RWPE2 (cell line): ENCODE measurements at regions not wholly inside any gene's neighbourhood (a gene's known extent, or its start where the extent isn't known, plus 50 kb on each side); places are given as distances from the start of the nearest gene placed in this dataset.

Experiments
- ATAC-seq: fragments of 200-7000 bp; cut with Tn5 transposase; 3 replicates; pipeline ENCODE4 v1.9.1; 2021; ENCODE audit warnings: low read depth
- DNase-seq: peaks from one replicate; pipeline ENCODE4 v3.0.0-alpha.2; 2020; ENCODE audit warnings: low spot score
- H3K27ac ChIP-seq: fragments of 450-650 bp; 2 replicates; pipeline ENCODE4 v1.5.1; 2017; ENCODE audit warnings: mild to moderate bottlenecking; ENCODE audit not compliant: poor library complexity, severe bottlenecking
- H3K27me3 ChIP-seq: fragments of 250-450 bp; sonication (Bioruptor Pico); 2 replicates; pipeline ENCODE4 v1.5.1; 2021; ENCODE audit warnings: mild to moderate bottlenecking, moderate library complexity; ENCODE audit not compliant: insufficient read depth, poor library complexity, severe bottlenecking
- H3K36me3 ChIP-seq: fragments of 250-450 bp; sonication (Bioruptor Pico); 2 replicates; pipeline ENCODE4 v1.5.1; 2020; ENCODE audit warnings: low read depth, mild to moderate bottlenecking, moderate library complexity
- H3K4me1 ChIP-seq: fragments of 250-450 bp; sonication (Bioruptor Pico); 2 replicates; pipeline ENCODE4 v1.5.1; 2021; ENCODE audit warnings: mild to moderate bottlenecking, moderate library complexity; ENCODE audit not compliant: insufficient read depth, poor library complexity, severe bottlenecking
- H3K4me3 ChIP-seq: fragments of 250-450 bp; sonication (Bioruptor Pico); 2 replicates; pipeline ENCODE4 v1.5.1; 2021; ENCODE audit warnings: mild to moderate bottlenecking, moderate library complexity; ENCODE audit not compliant: severe bottlenecking
- H3K9me3 ChIP-seq: fragments of 250-450 bp; sonication (Bioruptor Pico); 2 replicates; pipeline ENCODE4 v1.5.1; 2021; ENCODE audit warnings: mild to moderate bottlenecking, moderate library complexity; ENCODE audit not compliant: severe bottlenecking
- TF ChIP-seq, protein P1 (sequence below): fragments of 450-650 bp; IDR thresholded peaks from one replicate; pipeline ENCODE4 v1.5.1; 2017; ENCODE audit warnings: mild to moderate bottlenecking, moderate library complexity; ENCODE audit not compliant: poor library complexity, severe bottlenecking

DNA sequence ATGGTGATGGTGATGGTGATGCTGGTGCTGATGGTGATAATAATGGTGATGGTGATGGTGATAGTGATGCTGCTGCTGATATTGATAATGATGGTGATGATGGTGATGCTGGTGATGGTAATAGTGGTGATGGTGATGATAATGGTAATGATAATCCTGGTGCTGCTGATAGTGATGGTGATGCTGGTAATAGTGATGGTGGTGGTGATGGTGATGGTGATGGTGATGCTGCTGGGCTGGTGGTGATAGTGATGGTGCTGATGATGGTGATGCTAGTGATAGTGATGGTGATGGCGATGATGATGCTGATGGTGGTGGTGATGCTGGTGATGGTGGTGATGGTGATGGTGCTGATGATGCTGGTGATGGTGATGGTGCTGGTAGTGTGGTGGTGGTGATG is 58.4 kb upstream of the IGSF21 start:
- H3K4me3 ChIP-seq: no peak overlapping the region
- no peaks in the 10 kb centered on the region for H3K4me1 ChIP-seq
- ATAC-seq (no peak), DNase-seq (no peak)
- no peaks in the 10 kb centered on the region for H3K36me3 ChIP-seq
- TF ChIP-seq, protein P1, sequence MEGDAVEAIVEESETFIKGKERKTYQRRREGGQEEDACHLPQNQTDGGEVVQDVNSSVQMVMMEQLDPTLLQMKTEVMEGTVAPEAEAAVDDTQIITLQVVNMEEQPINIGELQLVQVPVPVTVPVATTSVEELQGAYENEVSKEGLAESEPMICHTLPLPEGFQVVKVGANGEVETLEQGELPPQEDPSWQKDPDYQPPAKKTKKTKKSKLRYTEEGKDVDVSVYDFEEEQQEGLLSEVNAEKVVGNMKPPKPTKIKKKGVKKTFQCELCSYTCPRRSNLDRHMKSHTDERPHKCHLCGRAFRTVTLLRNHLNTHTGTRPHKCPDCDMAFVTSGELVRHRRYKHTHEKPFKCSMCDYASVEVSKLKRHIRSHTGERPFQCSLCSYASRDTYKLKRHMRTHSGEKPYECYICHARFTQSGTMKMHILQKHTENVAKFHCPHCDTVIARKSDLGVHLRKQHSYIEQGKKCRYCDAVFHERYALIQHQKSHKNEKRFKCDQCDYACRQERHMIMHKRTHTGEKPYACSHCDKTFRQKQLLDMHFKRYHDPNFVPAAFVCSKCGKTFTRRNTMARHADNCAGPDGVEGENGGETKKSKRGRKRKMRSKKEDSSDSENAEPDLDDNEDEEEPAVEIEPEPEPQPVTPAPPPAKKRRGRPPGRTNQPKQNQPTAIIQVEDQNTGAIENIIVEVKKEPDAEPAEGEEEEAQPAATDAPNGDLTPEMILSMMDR: no peak
- H3K9me3 ChIP-seq: no peaks in the 10 kb centered on the region
- peaks cover 5% of the 10 kb centered on the region for H3K27me3 ChIP-seq
- no peak overlapping the region for H3K27ac ChIP-seq

DNA sequence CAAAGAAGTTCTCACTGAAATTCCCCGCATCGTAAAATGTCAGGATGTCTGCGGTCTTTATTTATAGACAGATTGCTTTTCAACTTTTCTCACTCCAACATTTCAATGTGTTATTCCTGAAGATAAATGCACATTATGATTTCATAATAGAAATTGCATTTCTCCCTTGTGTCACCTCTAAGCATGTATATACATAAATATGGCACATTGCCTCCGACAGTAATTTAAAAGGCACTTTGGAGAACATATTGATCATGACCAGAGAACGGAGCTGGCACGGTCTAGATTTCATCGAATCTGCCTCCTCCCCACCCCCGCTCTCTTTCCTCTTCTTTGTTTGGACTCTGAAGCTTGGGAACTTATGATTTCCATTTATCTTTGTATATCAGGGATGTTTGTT is 54.9 kb upstream of the IGSF21 start:
- H3K27ac ChIP-seq: no peak overlapping the region
- H3K9me3 ChIP-seq: no peaks in the 10 kb centered on the region
- TF ChIP-seq, protein P1: no peak
- no peaks in the 10 kb centered on the region for H3K4me1 ChIP-seq
- peaks cover 8% of the 10 kb centered on the region for H3K27me3 ChIP-seq
- no peaks in the 10 kb centered on the region for H3K36me3 ChIP-seq
- DNase-seq: no peak
- no peak for ATAC-seq
- H3K4me3 ChIP-seq: no peak overlapping the region

DNA sequence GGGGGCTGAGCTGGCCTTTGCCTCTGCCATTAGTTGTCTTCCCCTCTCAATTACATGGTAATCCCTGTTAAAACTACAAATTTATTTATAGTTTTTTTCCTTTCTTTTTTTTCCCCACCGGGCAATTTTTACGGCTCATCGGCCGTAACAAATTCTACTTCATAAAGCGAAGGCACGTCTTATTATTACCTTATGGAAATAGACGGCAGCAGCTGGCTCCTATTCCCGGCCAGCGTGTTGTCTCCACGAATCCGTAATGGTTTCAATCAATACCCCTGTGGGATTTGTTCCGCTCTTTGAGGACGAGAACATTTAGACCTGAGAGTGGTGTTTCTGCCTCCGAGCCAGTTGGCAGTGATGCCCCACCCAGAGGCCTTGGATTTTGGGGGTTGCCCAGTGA is 52.4 kb upstream of the IGSF21 start:
- Histone ChIP-seq H3K27ac (no peak overlapping the region), H3K27me3 (peaks cover 17% of the 10 kb centered on the region), H3K36me3 (no peaks in the 10 kb centered on the region), H3K9me3 (no peaks in the 10 kb centered on the region), H3K4me3 (no peak overlapping the region), H3K4me1 (no peaks in the 10 kb centered on the region)
- TF ChIP-seq, protein P1: no peak
- no peak for ATAC-seq
- DNase-seq: no peak

DNA sequence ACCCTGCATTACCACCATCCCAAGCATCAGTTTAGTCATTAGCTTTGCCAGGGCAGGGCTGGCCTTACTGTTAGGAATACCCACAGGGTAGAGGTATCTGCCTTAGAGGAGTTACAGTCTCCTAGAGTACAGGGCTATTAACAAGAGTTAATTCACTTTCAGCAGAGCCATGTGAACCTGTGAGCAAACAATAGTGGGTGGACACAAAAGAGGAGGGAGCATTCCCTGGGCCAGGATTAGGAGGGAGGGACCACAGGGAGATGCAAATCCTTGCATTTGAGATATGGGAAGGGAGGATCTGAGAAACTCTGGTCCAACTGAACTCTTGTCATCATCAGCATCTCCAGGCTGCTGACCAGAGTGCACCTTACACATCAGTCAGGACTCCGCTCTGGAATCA is 51.1 kb upstream of the IGSF21 start:
- TF ChIP-seq, protein P1: no peak
- Histone ChIP-seq H3K9me3 (no peaks in the 10 kb centered on the region), H3K27me3 (peaks cover 17% of the 10 kb centered on the region), H3K4me3 (no peak overlapping the region), H3K36me3 (no peaks in the 10 kb centered on the region), H3K4me1 (no peaks in the 10 kb centered on the region), H3K27ac (no peak overlapping the region)
- ATAC-seq: no peak
- no peak for DNase-seq

DNA sequence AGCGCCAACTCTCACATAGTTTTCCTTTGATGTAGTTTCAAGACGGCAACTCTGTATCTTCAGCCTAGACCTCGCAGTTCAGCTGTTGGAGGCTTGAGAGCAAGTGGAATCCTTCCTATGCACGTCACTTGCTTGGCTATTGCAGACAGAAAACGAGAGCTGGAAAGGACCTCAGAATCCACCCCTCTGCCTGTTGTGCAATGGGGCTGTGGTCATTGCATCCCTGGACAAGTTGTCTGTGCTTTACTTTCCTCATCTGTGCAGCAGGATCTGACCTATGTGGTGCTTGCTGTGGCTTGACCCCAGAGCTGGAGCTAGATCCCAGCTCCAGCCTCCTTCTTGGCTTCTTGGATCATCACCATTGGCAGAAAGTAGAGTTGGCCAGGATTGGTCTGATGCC is 50.0 kb upstream of the IGSF21 start:
- TF ChIP-seq, protein P1: no peak
- DNase-seq: no peak
- Histone ChIP-seq H3K9me3 (no peaks in the 10 kb centered on the region), H3K27me3 (peaks cover 17% of the 10 kb centered on the region), H3K27ac (no peak overlapping the region), H3K4me3 (no peak overlapping the region), H3K36me3 (no peaks in the 10 kb centered on the region), H3K4me1 (no peaks in the 10 kb centered on the region)
- no peak for ATAC-seq
